NCI-H1694 (cell line): ENCODE measurements at regions not wholly inside any gene's neighbourhood (a gene's known extent, or its start where the extent isn't known, plus 50 kb on each side); places are given as distances from the start of the nearest gene placed in this dataset.
"Not testable (repeated sequence)": the region's sequence is repeated elsewhere in the genome, so short reads cannot be mapped to it uniquely, and the experiment has no call there.

Experiments
- DNase-seq: peaks from one replicate; lab custom pipeline; 2025; lab: John Stamatoyannopoulos, UW

DNA sequence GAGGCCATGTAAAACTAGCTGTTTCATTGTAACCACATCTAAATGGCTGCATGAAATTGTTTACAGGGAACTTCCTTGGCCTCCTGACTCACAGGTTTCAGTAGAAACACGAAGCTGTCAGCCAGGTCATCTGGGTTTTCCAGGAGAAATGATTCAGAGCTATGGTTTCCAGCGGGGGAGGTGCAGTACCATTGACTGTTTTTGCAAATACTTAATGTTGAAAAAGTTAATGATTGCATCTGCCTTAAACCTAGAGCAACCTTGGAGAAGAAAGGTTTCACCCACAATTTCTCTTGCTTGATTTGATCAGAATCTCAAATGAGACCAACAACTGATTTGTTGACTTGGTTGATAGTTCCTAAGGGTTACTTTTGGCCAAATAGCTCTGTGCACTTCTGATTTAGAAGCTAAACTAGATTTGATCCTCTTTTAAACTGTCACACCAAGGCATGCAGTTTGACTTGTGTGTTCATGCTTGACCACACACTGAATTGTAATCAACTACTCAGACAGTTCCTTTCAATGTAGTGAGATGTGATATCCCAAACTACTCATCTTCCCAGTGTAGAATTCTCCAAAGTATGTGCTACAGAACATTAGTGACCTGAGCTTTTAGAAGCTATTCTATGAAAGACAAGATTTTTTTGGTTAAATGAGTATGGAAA lies 193.5 kb upstream of the CHST9 start:
- no peak for DNase-seq

- no peak for DNase-seq
These were observed 192.1 kb upstream of the CHST9 start for GRCh38 chr18:27377251-27377650.

DNA sequence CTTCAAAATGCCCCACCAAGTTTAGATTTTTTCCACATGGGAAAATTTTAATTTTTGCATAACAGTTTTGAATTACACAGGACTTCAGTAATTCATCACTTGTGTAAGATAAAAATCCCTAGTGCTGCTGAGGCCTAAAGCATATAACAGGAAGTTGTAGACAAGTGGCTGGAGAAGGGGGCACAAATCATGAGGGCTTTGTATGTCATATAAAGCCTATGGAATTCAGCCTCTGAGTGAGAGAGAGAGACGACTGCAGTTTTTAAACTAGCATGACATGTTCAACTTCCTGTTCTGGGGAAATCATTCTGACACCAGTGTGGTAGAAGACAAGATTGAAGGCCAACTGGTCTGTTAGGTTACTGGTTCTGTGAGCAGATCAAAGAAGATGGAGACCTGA lies 187.3 kb upstream of the CHST9 start:
- no peak for DNase-seq

DNA sequence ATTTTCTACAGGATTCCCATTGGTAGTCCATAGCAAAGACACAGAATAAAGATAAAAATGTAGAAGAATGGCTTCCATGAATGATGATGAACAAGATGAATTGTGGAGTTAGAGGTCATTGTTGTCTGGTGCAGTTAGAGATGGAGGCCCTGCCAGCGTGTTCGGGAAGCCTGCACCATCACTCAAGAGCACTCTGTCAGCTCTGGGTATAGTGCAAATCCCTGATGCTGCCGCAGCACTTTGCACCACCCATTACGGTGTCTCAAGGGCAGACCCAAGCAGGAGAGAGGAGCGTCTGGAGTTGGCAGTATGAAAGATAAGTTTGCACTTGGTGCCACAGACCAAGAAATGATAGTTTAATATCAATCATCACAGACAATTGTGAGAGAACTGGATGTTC lies 181.6 kb upstream of the CHST9 start:
- DNase-seq = no peak

GRCh38 chr18:27366151-27366550 lies 181.0 kb upstream of the CHST9 start:
- no peak for DNase-seq

DNA sequence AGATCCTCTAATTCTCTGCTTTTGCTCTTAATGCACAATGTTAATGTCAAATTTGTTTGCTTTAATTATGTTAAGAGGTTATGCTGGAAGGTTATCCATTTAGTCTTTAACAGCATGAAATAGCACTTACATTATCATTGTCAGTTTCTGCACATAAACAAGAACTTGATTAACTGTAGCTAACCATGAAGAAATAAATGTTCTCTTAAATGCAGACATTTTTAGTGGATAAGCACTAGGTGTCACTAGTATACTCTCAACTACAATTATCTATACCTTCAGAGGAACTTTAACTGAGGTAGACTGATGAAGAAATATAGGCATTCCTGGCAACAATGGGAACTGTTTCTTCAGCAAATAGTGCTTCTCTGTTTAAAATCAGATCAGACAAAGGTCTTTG lies 178.8 kb upstream of the CHST9 start:
- DNase-seq = peak; percentile 21

- no peak for DNase-seq
These were observed 176.4 kb upstream of the CHST9 start for GRCh38 chr18:27361477-27361876.

DNA sequence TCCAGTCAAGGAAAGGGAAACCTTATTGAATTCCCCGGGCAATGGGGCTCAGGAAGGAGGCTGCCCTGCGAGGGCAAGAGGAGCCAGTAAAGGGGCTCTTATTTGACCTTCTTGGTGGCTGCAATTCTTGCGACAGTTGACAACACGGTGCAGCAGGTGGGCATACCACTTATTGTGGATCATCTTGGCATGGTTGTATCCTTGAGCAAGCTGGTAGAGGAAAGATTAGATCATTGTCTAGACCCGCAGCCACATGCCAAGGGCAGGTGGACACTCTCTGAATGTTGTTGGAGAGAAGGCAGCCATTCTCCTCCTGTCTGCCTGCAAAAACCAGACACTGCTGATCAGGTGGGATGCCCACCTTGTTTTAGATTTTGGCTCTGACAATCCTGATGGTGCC lies 170.2 kb upstream of the CHST9 start:
- DNase-seq = no peak

- no peak for DNase-seq
These were observed 168.2 kb upstream of the CHST9 start for GRCh38 chr18:27353273-27353672.

GRCh38 chr18:27349284-27349882 lies 164.3 kb upstream of the CHST9 start:
- no peak for DNase-seq

DNA sequence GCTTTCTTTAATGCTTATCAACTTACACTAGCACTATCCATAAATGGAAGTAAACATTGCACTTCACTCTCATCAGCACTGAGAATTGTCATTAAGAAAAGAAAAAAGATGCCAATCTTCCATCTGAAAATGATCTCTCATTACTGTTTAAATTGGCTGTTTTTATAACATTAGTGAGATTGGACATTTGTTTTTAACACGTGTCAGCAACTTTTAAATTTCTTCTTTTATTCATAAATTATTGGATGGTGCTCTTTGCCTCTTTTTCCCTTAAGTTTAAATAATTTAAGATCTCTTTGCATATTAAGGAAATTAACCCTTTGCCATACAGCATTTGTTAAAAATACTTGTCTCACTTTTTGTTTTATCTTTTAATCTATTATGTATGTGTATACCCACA lies 146.5 kb upstream of the CHST9 start:
- DNase-seq = no peak

GRCh38 chr18:27314996-27315395 lies 129.9 kb upstream of the CHST9 start:
- DNase-seq = no peak

DNA sequence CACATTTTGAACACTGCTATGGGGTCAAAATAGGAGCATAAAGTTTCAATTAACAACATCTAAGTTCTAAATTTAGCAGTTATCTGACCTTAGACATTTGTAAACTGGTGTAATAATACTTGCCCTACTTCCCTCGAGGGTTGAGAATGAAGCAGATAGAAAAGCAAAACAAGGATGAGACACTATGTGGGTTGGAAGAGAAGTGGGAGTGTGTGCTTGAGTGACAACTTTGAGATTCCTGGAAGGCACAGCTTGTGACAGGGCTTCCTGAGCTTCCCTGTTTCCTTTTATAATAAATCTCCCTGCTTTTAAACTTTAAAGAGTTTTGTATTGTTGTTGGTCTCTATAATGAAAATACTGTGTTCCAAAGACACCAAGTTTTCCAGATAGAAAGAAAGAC lies 128.6 kb upstream of the CHST9 start:
- no peak for DNase-seq

DNA sequence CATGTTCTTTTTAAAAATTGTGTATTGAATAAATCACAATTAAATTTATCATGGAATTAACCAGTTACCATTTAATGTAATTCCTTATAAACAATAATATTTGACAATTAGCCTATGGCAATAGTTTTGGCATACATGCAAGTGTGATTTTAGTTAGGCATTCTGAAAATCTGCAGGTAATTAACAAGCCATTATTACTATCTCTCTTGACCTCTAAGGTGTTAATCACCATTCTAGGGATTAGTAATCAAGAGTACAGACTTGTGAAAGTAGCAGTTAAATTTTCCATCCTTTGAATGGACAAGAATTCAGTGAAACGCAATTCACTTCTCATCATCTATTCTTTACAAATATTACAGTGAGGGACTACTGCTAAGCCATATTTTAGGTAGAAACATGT lies 127.7 kb upstream of the CHST9 start:
- DNase-seq = no peak

DNA sequence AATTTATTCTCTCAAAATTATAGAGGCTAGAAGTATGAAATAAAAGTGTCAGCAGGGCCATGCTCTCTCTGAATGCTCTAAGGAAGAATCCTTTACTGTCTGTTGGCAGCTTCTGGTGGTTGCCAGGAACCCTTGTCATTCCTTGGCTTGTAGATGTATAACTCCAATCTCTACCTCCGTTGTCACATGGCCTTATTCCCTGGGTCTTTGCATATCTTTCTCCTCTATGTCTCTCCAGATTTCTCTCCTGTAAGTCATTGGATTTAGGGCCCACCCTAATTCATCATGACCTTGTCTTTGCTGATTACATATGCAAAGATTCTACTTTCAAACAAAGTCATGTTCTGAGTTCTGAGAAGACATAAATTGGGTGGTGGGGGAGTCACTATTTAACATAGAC lies 127.0 kb upstream of the CHST9 start:
- no peak for DNase-seq

DNA sequence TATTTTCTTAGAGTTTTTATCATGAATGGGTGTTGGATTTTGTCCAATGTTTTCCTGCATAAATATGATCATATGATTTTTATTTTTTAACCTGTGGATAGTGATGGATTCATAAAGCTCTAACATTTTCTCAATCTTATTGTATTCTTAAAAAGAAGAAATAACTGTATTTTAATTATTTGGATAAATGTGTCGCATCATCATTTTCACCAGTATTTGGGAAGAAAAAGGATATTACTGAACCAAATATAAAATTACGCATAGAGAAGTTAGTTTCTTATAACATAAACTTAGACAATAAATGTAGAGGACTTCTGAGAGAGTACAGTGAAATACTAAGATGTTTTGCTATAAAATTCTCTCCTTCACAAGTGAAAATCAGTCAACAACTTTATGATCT lies 126.0 kb upstream of the CHST9 start:
- no peak for DNase-seq

- DNase-seq = peak; percentile 17
These were observed 116.7 kb upstream of the CHST9 start for GRCh38 chr18:27301615-27302378.

DNA sequence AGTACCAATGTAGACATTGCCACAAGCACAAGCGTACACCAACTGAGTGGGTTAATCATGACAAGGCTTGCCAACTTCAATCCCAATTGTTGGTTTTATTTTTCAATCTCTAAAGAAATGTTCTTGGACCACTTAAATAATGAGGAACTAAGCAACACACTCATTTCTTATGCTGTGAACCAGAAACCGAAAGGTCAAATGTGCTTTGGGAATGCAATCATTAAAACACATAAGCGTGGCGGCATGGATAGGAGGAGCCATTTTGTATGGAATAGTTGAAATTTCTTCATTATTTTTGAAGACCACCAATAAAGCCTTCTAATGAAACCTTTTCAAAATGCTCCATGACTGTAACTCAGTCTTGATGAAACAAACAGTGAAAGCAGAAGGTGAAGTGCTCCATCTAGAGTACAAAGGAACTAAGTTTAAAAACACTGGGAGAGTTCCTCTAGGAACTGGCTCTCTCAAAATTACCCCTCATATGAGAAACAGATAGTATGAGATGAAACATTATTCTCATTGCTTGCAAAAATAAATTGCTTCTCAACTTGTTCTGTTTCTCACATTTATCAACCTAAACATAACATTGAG lies 113.2 kb upstream of the CHST9 start:
- peak; percentile 6 for DNase-seq

DNA sequence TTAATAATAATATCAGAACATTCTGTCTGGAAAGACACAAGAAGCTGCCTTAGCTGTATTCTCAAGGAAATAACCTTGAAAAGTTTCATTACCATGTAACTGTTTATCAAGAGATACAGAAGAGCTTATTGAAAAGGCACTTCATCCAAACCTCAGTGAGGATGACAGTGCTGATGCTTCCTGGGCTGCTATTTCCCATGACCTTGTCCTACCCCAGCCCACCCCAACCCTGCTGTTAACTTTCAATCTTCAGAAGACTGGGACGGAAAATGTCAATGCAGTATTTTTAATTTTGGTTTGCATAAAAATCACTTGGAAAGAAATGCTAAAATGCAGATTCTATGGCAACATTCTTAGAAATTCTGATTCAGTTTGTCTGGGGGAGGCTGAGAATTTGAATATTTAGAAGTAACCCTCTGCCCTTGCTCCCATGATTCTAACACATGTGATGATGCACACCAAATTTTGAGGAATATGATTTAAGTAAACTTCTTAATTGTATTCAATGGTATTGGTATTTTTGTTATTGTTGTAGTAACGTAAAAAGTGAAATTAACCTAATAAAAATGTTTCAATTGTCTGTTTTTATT lies 101.0 kb upstream of the CHST9 start:
- not testable (repeated sequence) for DNase-seq

DNA sequence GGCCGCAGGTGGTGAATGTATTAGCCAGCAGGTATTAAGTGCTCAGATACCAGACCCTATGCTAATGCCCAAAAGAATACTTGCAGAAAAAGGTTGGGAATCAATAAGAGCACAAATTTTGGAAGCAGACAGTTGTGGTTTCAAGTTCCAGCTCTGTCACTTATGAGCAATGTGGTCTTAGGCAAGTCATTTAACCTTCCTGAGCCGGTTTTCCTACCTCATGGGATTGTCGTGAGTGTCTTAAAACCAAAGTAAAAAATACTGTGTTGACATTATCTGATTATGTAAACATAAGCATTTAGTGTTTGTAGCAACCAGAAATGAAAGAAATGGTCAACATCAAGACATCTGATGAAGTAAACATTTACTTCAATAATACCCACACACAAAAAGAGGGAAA lies 93.0 kb upstream of the CHST9 start:
- DNase-seq = no peak

- DNase-seq = no peak
These were observed 92.4 kb upstream of the CHST9 start for GRCh38 chr18:27277554-27277953.

DNA sequence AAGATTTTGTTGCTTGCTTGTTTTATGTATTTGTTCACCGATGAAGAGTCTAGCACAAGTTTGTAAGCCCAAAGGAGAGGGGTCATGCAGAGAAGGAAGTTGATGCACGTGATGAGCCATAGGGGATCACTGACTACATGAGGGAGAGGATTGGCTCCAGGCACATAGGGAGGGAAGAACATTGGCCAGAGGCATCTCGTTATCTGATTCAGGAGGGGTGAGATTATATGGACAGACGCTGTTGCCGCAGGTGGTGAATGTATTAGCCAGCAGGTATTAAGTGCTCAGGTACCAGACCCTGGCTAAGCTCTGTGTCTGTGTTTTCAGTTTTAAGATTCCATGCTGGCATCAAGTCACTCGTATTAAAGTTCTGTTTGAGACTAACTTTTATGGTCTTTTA lies 91.8 kb upstream of the CHST9 start:
- no peak for DNase-seq

- no peak for DNase-seq
These were observed 91.4 kb upstream of the CHST9 start for GRCh38 chr18:27276479-27276878.
